GM12874 (cell line): ENCODE measurements at regions not wholly inside any gene's neighbourhood (a gene's known extent, or its start where the extent isn't known, plus 50 kb on each side); places are given as distances from the start of the nearest gene placed in this dataset.

ENCODE experiments used
- TF ChIP-seq, protein P1 (sequence below): IDR thresholded peaks from 2 replicates; pipeline ENCODE4 v1.5.1; 2011; ENCODE audit warnings: low read depth, mild to moderate bottlenecking, control low read depth, low read length, moderate library complexity; ENCODE audit not compliant: insufficient read depth

- TF ChIP-seq, protein P1, sequence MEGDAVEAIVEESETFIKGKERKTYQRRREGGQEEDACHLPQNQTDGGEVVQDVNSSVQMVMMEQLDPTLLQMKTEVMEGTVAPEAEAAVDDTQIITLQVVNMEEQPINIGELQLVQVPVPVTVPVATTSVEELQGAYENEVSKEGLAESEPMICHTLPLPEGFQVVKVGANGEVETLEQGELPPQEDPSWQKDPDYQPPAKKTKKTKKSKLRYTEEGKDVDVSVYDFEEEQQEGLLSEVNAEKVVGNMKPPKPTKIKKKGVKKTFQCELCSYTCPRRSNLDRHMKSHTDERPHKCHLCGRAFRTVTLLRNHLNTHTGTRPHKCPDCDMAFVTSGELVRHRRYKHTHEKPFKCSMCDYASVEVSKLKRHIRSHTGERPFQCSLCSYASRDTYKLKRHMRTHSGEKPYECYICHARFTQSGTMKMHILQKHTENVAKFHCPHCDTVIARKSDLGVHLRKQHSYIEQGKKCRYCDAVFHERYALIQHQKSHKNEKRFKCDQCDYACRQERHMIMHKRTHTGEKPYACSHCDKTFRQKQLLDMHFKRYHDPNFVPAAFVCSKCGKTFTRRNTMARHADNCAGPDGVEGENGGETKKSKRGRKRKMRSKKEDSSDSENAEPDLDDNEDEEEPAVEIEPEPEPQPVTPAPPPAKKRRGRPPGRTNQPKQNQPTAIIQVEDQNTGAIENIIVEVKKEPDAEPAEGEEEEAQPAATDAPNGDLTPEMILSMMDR, result no peak
These were observed 99.4 kb downstream of the SLC35B3 start for GRCh38 chr6:8335896-8336295.

DNA sequence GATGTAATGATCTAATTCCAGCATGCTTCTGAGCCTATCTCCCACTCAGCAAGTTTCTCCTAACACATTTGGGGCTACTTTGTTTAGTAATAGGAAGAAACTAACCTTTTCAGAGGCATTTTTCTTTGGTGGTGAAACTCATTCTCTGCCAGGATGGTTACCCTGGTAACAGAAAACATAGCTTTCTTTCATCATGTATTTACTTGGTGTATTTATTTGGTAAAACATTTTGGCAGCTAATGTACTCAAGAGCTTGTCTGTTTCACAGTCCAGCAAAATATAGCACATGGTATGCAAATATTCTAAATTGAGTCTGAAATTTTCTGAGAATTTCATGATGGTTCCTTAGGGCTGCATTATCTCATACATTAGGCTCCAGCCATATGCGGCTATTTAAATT, 100.0 kb downstream of the SLC35B3 start:
- TF ChIP-seq, protein P1, result no peak

DNA sequence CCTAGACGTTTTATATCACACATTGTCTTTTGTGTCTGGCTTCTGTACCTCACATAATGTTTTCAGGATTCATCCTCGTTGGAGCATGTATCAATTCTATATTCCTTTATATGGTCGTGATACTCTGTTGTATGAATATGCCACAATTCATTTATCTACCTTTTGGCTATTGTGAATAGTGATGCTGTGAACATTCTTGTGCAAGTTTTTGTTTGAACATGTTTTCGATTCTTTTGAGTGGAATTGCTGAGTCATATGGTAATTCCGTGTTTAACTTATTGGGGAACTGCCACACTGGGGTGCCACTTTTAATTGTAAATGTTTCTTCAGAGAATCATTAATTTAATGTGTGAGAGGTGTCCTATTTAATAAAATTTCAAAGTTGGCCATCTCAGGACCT, 101.2 kb downstream of the SLC35B3 start:
- TF ChIP-seq, protein P1, result no peak

GRCh38 chr6:8329562-8329961, 105.8 kb downstream of the SLC35B3 start:
- TF ChIP-seq, protein P1, result no peak

DNA sequence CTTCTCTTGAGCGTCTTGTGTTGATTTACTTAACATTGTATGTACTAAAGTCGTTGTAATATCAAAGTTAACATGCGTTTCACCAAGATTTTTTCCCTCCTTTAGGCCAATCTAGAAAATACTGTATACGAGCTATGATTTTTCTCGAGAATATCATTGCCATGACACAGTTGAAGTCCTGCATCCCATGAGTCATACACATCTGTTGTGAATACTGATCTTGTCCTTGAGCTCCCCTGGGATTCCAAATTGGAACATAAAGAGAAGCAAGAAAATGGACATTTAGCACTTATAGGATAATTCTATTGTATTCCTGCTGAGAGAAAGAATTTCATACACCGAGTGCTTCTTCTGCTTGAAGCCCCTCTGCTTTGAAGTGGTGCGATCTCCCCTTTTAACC, 109.6 kb downstream of the SLC35B3 start:
- TF ChIP-seq, protein P1, result no peak

- TF ChIP-seq, protein P1, result no peak
These were observed 112.7 kb downstream of the SLC35B3 start for GRCh38 chr6:8322659-8323058.

GRCh38 chr6:8321671-8322404, 113.5 kb downstream of the SLC35B3 start:
- TF ChIP-seq, protein P1, result no peak

DNA sequence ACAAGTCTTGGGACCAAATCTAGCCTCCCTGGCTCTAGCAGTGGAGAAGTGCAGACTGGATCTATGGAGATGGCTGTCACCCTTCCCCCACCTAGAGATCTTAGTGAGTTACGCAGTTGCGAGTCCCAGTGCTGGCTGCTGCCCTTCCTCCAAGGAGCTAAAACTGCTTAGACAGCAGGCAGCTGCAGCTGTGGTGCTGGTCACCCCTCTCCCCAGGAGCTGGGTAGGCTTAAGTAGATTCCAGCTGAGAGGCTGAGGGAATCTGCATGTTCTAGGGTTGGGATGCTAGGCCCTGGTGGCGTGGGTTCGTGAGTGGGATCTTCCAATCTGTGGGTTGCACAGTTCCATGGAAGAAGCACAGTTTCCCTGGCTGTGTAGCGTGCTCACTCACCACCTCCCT, 120.2 kb downstream of the SLC35B3 start:
- TF ChIP-seq, protein P1, result no peak
